ENCODE measurements at regions not wholly inside any gene's neighbourhood (a gene's known extent, or its start where the extent isn't known, plus 50 kb on each side); places are given as distances from the start of the nearest gene placed in this dataset.

DNA sequence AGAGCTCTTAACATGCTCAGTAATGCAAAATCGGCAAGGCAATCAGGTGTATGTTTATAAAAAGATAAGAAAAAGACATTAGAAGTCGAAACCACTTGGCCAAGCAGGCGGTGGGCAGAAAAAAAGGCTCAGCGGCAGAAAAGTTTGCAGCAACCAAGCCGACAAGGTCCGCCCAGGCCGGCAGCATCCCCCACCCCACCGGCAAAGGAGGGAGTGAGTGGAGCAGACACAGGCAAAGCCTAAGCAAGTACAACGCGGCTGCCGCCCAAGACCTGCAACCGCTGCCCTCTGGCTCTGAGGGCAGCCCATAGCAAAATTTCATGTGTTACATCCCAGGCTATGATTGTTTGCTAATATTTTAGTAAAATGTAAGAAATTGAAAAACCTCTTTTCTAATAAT, 125.4 kb upstream of the ZCCHC13 start:
- H3K4me3 ChIP-seq (ENCODE audit: low read depth, low read length): no peak overlapping the region
- DNase-seq (ENCODE audit: low read depth): no peak
- TF ChIP-seq, protein P1, sequence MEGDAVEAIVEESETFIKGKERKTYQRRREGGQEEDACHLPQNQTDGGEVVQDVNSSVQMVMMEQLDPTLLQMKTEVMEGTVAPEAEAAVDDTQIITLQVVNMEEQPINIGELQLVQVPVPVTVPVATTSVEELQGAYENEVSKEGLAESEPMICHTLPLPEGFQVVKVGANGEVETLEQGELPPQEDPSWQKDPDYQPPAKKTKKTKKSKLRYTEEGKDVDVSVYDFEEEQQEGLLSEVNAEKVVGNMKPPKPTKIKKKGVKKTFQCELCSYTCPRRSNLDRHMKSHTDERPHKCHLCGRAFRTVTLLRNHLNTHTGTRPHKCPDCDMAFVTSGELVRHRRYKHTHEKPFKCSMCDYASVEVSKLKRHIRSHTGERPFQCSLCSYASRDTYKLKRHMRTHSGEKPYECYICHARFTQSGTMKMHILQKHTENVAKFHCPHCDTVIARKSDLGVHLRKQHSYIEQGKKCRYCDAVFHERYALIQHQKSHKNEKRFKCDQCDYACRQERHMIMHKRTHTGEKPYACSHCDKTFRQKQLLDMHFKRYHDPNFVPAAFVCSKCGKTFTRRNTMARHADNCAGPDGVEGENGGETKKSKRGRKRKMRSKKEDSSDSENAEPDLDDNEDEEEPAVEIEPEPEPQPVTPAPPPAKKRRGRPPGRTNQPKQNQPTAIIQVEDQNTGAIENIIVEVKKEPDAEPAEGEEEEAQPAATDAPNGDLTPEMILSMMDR (conservative IDR thresholded peaks at IDR 0.05; ENCODE audit: low read depth, low read length): no peak

DNA sequence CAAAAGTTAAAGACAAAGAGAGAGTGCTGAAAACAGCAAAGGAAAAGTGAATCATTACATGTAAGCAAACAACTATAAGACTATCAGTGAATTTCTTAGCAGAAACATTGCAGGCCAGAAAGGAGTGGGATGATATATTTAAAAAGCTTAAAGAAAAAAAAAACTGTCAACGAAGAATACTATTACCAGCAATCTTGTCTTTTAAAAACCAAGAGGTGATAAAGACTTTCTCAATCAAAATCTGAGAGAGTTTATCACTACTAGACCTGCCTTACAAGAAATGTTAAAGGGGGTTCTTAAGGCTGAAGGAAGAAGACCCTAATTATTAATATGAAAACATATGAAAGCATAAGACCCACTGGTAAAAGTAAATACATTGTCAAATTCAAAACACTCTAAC, 132.5 kb upstream of the ZCCHC13 start:
- TF ChIP-seq, protein P1 (conservative IDR thresholded peaks at IDR 0.05; ENCODE audit: low read depth, low read length): no peak
- H3K4me3 ChIP-seq (ENCODE audit: low read depth, low read length): no peak overlapping the region
- no peak for DNase-seq (ENCODE audit: low read depth)

DNA sequence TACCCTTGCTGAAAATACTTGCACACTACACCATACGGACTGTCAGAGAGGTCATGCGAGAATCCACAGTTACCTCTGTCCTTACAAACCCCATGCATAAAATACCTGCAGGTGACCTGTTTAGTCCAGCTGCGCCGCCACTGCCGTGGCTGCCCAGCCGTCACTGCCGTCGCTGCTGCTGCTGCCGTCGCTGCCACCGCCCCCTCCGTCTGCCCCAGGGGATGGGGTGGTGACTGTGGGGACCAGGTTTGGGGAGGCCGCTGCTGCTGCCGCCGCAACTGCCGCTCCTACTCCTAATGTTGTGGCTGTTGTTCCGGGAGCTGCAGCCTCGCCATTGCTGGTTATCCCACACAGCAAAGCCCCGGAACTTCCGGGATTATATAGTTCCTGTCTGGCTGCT, 141.8 kb upstream of the ZCCHC13 start:
- TF ChIP-seq, protein P1 (conservative IDR thresholded peaks at IDR 0.05; ENCODE audit: low read depth, low read length): no peak
- no peak overlapping the region for H3K4me3 ChIP-seq (ENCODE audit: low read depth, low read length)
- DNase-seq (ENCODE audit: low read depth): no peak

GRCh38 chrX:74160816-74161215, 143.2 kb upstream of the ZCCHC13 start:
- TF ChIP-seq, protein P1 (conservative IDR thresholded peaks at IDR 0.05; ENCODE audit: low read depth, low read length): no peak
- no peak overlapping the region for H3K4me3 ChIP-seq (ENCODE audit: low read depth, low read length)
- no peak for DNase-seq (ENCODE audit: low read depth)

GRCh38 chrX:74160358-74160757, 143.6 kb upstream of the ZCCHC13 start:
- no peak overlapping the region for H3K4me3 ChIP-seq (ENCODE audit: low read depth, low read length)
- TF ChIP-seq, protein P1 (conservative IDR thresholded peaks at IDR 0.05; ENCODE audit: low read depth, low read length): no peak
- DNase-seq (ENCODE audit: low read depth): no peak

- no peak for DNase-seq (ENCODE audit: low read depth)
- no peak overlapping the region for H3K4me3 ChIP-seq (ENCODE audit: low read depth, low read length)
- TF ChIP-seq, protein P1 (conservative IDR thresholded peaks at IDR 0.05; ENCODE audit: low read depth, low read length): no peak
These were observed 156.5 kb upstream of the ZCCHC13 start for GRCh38 chrX:74147439-74147838.

- no peak overlapping the region for H3K4me3 ChIP-seq (ENCODE audit: low read depth, low read length)
- no peak for DNase-seq (ENCODE audit: low read depth)
- TF ChIP-seq, protein P1 (conservative IDR thresholded peaks at IDR 0.05; ENCODE audit: low read depth, low read length): no peak
These were observed 165.0 kb upstream of the ZCCHC13 start for GRCh38 chrX:74138943-74139342.

All from choroid plexus epithelial cell (primary cell).